GM19351 (cell line): ENCODE measurements at regions not wholly inside any gene's neighbourhood (a gene's known extent, or its start where the extent isn't known, plus 50 kb on each side); places are given as distances from the start of the nearest gene placed in this dataset.
"Not testable (repeated sequence)": the region's sequence is repeated elsewhere in the genome, so short reads cannot be mapped to it uniquely, and the experiment has no call there.

Experiments
- ATAC-seq: cut with Tn5 transposase; IDR thresholded peaks from one replicate; pipeline ENCODE4 v1.9.1; 2021; ENCODE audit warnings: mild to moderate bottlenecking, moderate library complexity; ENCODE audit not compliant: unreplicated experiment

GRCh38 chr9:42430674-42431615 lies 247.5 kb downstream of the SPATA31A6 start:
- peak; percentile 40 for ATAC-seq

GRCh38 chr9:42431616-42432010 lies 248.2 kb downstream of the SPATA31A6 start:
- peak; percentile 19 for ATAC-seq

DNA sequence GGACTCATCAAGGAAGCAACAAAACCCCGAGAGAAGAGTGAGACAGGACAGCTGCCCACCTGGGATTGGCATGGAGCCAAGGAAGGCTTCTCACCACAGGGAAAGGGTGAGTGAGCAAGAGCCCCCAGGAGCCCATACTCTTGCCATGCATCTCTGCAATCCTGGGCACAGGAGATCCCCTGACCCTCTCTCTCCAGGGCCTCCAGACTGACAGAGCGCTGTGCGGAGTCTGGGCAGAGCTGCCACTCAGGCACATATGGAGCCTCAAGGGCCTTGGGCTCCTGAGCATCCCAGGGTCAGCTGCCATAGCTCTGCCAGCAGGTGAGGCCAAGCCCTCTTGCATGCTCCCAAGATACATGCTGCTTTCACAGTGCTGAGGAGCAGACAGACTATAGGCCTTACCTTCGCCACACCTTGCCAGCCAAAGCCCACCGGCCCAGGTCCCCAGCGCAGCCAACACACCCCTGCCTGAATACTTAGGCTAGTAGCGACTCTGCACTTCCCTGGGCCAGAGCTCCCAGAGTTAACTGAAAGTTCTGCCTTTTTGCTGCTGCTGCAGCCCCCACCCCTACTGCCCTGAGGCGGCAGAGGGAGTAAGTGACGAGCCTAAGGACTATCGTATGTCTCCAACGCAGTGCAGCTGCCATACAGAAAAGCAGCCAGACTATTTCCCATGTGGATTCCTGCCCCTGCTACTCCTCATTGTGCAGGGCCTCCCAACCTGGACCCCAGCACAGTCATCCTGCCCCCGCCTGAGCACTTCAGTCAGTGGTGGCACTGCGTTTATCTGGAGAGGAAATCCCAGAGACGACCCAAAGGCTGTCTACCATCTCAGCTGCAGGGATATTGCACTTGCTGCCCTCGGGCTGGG lies 251.6 kb downstream of the SPATA31A6 start:
- not testable (repeated sequence) for ATAC-seq

DNA sequence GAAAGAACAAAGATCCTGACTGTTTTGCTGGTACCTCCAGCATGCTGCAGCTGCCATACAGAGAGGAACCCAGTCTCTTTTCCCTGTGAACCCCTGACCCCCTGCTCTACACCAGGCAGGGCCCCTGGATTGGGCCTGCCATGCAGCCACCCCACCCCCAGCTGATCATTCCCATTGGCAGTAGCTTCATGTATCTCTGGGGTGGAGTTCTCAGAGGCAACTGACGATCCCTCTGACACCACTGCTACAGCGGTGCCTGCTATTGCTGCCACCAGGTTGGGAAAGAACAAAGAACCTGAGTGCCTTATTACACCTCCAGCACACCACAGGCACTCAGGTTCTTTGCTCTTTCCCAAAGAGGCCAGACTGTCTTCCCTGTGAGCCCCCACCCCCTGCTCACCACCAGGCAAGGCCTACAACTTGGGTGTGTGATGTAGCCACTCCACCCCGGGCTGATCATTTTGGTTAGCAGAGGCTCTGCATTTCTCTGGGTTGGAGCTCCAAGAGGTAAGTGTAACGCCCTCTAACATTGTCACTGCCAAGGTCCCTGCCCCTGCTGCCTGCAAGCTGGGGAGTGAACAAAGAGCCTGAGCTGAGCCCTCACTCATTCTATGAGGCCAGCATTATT lies 252.4 kb downstream of the SPATA31A6 start:
- ATAC-seq, result not testable (repeated sequence)

GRCh38 chr9:42437057-42437759 lies 253.7 kb downstream of the SPATA31A6 start:
- peak; percentile 74 for ATAC-seq

DNA sequence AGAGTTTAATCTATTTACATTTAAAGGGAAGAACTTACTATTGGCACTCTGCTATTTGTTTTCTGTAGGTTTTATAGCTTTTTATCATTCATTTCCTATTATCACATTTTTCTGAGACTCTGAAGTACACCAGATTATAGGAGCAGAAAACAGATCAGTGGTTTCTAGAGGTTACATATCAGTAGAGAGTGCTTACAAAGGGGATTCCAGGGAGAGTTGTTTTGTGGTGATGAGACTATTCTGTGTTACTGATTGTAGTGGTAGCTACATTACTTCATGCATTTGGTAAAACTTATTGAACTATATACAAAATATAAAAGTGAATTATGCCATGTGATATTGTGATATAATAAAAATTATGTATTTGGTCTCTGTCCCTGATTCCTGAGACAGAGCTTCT lies 259.2 kb downstream of the SPATA31A6 start:
- not testable (repeated sequence) for ATAC-seq

DNA sequence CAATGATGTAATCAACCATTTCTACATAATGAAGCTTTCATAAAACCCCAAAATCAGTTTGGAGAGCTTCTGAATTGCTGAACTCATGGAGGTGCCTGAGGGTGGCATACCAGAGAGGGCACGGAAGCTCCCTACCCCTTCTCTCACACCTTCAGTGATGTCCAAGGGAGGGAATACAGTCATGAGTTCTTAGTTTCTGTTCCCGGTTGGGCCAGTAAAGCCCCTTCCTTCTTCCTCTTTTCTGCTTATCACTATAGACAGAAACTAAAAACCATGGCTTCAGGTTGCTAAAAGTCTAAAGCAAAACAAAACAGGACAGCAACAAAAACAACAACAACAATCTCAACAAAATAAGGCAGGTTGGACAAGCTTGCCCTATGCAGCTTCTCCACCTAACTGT lies 260.0 kb downstream of the SPATA31A6 start:
- peak; percentile 82 for ATAC-seq

DNA sequence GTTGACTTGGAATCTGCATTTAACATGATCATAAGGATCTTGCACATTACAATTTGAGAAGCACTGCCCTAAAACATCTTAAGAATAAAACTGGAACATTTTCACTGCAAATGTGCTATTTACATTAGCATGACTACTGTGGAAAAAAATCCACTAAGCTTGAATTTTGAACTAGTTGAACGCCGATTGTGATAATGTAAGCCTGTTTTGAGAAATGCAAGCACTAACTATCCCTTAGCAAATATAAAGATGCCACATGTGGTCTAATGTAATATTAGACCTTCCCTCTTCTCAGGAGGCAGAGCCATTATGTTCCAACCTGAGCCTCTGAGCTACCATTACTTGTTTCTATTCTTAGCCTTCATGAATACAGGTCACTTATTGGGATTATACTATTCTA lies 278.0 kb downstream of the SPATA31A6 start:
- not testable (repeated sequence) for ATAC-seq

DNA sequence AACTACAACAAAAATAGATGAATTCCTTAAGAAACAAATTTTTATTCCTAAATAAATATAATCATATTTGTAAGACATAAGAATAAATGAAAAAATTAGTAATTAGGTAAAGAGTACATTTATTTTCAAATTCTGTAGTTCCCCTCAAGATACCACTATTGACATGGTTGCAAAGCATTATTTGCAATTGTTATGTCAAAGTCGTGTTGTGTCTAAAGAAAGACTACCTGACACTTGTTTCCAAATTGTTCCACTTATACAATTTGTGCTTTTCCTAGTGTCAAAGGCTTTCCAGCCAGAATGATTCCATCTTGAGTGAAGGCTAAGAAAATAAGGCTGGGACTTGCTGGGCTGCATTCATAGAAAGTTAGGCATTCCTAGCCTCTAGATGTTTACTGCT lies 278.4 kb downstream of the SPATA31A6 start:
- ATAC-seq, result not testable (repeated sequence)

DNA sequence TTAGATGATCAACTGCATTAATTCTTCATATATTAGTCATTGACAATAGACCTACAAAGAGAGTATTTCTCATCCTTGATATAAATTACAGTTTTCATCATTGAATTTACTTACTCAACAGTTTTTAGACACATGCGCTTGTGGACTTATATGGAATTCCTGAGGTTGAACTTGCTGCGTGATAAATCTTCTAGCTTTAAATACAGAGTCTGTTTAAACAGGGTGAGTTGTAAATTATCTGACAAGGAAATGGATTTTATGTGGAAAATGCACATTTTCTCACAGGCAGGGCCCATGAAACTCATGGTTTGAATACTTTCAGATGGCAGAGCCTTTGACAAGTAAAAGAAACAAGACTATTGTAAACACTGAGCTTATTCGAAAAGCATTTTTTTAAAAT lies 280.5 kb downstream of the SPATA31A6 start:
- not testable (repeated sequence) for ATAC-seq

- ATAC-seq, result not testable (repeated sequence)
Observed at GRCh38 chr9:42470577-42470976, 287.1 kb downstream of the SPATA31A6 start.

- ATAC-seq, result not testable (repeated sequence)
Observed at GRCh38 chr9:42490989-42491388, 307.5 kb downstream of the SPATA31A6 start.

- ATAC-seq, result not testable (repeated sequence)
Observed at GRCh38 chr9:42502620-42503264, 319.3 kb downstream of the SPATA31A6 start.

DNA sequence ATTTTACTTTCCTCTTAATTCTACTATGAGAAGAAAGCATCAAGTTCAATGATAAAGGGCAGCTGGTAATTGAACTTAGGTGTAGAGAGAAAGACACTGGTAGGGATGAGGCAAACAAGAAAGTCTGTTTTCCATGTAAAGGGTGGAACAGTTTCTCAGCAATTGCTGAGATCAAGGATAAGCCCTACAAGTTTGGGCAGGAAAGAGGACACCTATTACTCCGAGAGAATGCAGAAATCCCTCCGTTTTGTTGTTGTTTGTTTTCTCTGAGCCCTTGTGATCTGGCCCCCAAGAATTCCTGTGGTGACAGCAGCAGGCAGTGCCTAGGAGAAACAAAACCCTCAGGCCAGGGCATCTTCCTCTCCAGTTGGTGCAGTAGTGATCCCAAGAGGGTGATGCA lies 324.7 kb downstream of the SPATA31A6 start:
- not testable (repeated sequence) for ATAC-seq

DNA sequence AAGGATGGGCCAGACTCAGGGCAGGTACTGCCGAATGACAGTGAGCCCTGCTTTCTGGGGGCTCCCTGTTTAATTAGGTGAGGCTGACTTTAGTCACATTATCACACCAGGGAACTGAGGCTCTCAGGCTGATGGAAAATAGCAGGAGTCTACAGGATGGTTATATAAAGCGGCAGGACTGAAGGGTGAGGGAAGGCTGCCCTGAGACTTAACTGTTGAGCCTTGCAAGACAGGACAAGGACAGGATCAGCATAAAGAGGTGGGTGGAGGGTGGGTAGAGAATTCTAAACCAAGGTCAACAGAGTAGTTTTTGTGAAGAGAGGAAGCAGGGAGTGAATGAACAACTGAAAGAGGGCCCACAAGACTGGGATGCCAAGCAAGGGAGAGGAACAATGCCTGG lies 330.1 kb downstream of the SPATA31A6 start:
- not testable (repeated sequence) for ATAC-seq

DNA sequence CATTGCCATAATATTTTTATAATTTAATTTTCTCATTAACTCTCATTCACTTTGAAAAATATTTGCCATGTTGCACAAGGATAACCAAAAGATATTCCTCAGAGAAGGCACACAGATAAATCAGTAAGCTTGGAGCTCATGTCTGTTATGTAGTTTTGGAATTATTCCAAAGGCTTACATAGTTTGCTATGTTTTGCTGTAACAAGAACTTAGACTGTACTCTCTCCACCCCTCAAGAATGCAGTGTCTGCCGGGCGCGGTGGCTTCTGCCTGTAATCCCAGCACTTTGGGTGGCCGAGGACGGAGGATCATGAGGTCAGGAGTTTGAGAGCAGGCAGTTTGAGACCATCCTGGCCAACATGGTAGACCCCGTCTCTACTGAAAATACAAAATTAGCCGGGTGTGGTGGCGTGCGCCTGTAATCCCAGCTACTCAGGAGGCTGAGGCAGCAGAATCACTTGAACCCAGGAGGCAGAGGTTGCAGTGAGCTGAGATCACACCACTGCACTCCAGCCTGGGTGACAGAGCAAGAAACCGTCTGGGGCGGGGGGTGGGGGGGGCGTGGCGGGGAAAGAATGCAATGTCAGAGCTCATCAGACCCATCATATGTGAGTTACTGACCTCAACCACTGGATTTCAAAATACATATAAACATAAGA lies 351.0 kb downstream of the SPATA31A6 start:
- not testable (repeated sequence) for ATAC-seq

- ATAC-seq, result peak; percentile 79
Observed at GRCh38 chr9:42534984-42535325, 351.5 kb downstream of the SPATA31A6 start.

DNA sequence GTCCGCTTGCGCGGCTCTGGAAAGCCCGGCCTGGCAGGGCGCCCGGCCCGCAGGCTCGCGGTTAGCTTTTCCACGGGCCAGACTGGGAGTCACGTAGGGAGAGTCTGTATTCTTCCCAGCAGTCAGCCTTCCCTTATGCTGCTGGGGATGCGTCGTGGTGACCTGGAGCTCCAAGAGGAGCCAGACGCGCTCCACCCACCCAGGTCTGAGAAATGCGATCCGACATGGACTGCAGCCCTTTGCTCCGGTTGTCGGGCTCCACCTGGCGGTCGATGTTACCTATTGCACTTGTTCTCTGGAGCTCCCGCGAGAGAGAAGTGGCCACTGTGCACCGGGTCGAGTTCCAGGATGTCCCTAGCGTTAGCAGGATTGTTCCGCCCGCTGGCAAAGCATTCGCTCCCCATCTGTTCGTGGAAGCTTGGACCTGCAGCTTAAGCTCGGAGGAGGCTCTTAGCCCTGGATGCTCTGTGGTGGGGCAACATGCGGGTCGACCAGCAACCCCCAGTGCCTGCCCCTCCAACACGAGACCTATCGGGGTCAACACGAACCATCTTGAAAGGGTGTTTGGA lies 367.4 kb downstream of the SPATA31A6 start:
- peak; percentile 90 for ATAC-seq

DNA sequence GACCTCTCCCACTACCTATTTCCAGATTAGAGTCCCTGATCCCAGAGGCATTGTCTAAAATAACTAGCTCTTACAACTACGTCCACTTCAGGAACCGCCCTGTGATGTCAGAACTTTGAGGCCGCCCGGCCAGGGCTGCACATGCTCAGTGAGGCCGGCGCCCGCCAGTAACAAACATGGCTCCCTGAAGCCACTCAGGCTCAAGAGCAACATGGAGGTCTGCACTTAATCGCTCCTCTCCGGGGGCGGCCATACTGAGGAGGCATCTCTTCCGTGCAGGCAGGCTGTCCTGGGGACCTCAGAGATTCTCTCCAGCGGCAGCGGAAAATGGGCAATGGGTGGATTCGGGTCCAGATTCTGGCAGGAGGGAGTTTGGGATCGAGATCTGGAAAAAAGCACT lies 385.1 kb downstream of the SPATA31A6 start:
- ATAC-seq, result not testable (repeated sequence)
